Neural crest cell (in vitro differentiated cells): ENCODE measurements at regions not wholly inside any gene's neighbourhood (a gene's known extent, or its start where the extent isn't known, plus 50 kb on each side); places are given as distances from the start of the nearest gene placed in this dataset.

Experiments
- DNase-seq: peaks from one replicate; pipeline ENCODE4 v3.0.0; 2021; ENCODE audit warnings: low read depth, mixed read lengths, low spot score
- H3K27ac Mint-ChIP-seq: one replicate; pipeline ENCODE4 v1.8.0; 2021; ENCODE audit warnings: mild to moderate bottlenecking, mixed read lengths; ENCODE audit not compliant: unreplicated experiment
- H3K27me3 Mint-ChIP-seq: 2 replicates; pipeline ENCODE4 v1.8.0; 2021; ENCODE audit warnings: low read depth, mild to moderate bottlenecking, mixed read lengths
- H3K36me3 Mint-ChIP-seq: 2 replicates; pipeline ENCODE4 v1.8.0; 2021; ENCODE audit warnings: low read depth, mild to moderate bottlenecking, mixed read lengths
- H3K4me1 Mint-ChIP-seq: 2 replicates; pipeline ENCODE4 v1.8.0; 2021; ENCODE audit warnings: mixed read lengths
- H3K4me3 Mint-ChIP-seq: one replicate; pipeline ENCODE4 v1.8.0; 2021; ENCODE audit warnings: mild to moderate bottlenecking, mixed read lengths
- H3K9me3 Mint-ChIP-seq: 2 replicates; pipeline ENCODE4 v1.8.0; 2021; ENCODE audit warnings: mixed read lengths
- CTCF ChIP-seq: fragments of 200-600 bp; sonication (generic); conservative IDR thresholded peaks from 2 replicates; pipeline ENCODE4 v1.5.0; 2021; ENCODE audit warnings: antibody characterized with exemption, mild to moderate bottlenecking

- Mint-ChIP-seq H3K27me3 (no peaks in the 10 kb centered on the region), H3K36me3 (peaks cover 6% of the 10 kb centered on the region), H3K4me1 (no peaks in the 10 kb centered on the region), H3K4me3 (no peak overlapping the region), H3K27ac (no peak overlapping the region), H3K9me3 (peaks cover 16% of the 10 kb centered on the region)
- DNase-seq, result no peak
- no peak for TF ChIP-seq CTCF
These were observed 590.7 kb upstream of the STEAP1 start for GRCh38 chr7:89563597-89563996.

GRCh38 chr7:89584896-89585295 lies 569.4 kb upstream of the STEAP1 start:
- Mint-ChIP-seq H3K27ac (no peak overlapping the region), H3K9me3 (peaks cover 18% of the 10 kb centered on the region), H3K4me1 (no peaks in the 10 kb centered on the region), H3K27me3 (no peaks in the 10 kb centered on the region), H3K4me3 (no peak overlapping the region), H3K36me3 (peaks cover 4% of the 10 kb centered on the region)
- no peak for DNase-seq
- no peak for TF ChIP-seq CTCF

GRCh38 chr7:89593125-89593524 lies 561.1 kb upstream of the STEAP1 start:
- Mint-ChIP-seq H3K36me3 (no peaks in the 10 kb centered on the region), H3K4me1 (no peaks in the 10 kb centered on the region), H3K4me3 (no peak overlapping the region), H3K27ac (no peak overlapping the region), H3K27me3 (no peaks in the 10 kb centered on the region), H3K9me3 (peaks cover 3% of the 10 kb centered on the region)
- no peak for DNase-seq
- TF ChIP-seq CTCF, result no peak

GRCh38 chr7:89602984-89603383 lies 551.3 kb upstream of the STEAP1 start:
- Mint-ChIP-seq H3K4me3 (no peak overlapping the region), H3K36me3 (peaks cover 5% of the 10 kb centered on the region), H3K27me3 (peaks cover 2% of the 10 kb centered on the region), H3K9me3 (peaks cover 11% of the 10 kb centered on the region), H3K27ac (no peak overlapping the region), H3K4me1 (no peaks in the 10 kb centered on the region)
- TF ChIP-seq CTCF, result no peak
- no peak for DNase-seq

GRCh38 chr7:89605362-89605761 lies 548.9 kb upstream of the STEAP1 start:
- no peak overlapping the region for H3K4me3 Mint-ChIP-seq
- no peak overlapping the region for H3K27ac Mint-ChIP-seq
- H3K27me3 Mint-ChIP-seq, result peaks cover 2% of the 10 kb centered on the region
- DNase-seq, result no peak
- H3K9me3 Mint-ChIP-seq, result peaks cover 11% of the 10 kb centered on the region
- H3K36me3 Mint-ChIP-seq, result peaks cover 5% of the 10 kb centered on the region
- no peaks in the 10 kb centered on the region for H3K4me1 Mint-ChIP-seq
- TF ChIP-seq CTCF, result no peak

GRCh38 chr7:89606511-89606910 lies 547.8 kb upstream of the STEAP1 start:
- Mint-ChIP-seq H3K4me1 (no peaks in the 10 kb centered on the region), H3K27ac (no peak overlapping the region), H3K27me3 (peaks cover 2% of the 10 kb centered on the region), H3K36me3 (no peaks in the 10 kb centered on the region), H3K4me3 (no peak overlapping the region), H3K9me3 (peaks cover 4% of the 10 kb centered on the region)
- no peak for TF ChIP-seq CTCF
- no peak for DNase-seq
